Liver (tissue), 8 donors: ENCODE measurements at regions not wholly inside any gene's neighbourhood (a gene's known extent, or its start where the extent isn't known, plus 50 kb on each side); places are given as distances from the start of the nearest gene placed in this dataset.
"Not testable (repeated sequence)": the region's sequence is repeated elsewhere in the genome, so short reads cannot be mapped to it uniquely, and the experiment has no call there.

Source experiments
- DNase-seq: peaks from one replicate; pipeline ENCODE4 v3.0.0-alpha.2; 2017; ENCODE audit warnings: low spot score
- H3K27ac ChIP-seq, 2 donors: one replicate each; pipeline ENCODE4 v1.7.0; 2013; ENCODE audit warnings: inconsistent platforms in 2 of 2, low read length in 2 of 2, control low read depth in 1 of 2, low read depth in 1 of 2, mild to moderate bottlenecking in 1 of 2
- H3K27me3 ChIP-seq, 4 donors: one replicate each; pipeline versions ENCODE4 v1.6.1 to v1.7.0; 2013; ENCODE audit warnings: low read length in 3 of 4, inconsistent platforms in 1 of 4, mild to moderate bottlenecking in 1 of 4, moderate library complexity in 1 of 4; ENCODE audit not compliant: control insufficient read depth in 4 of 4, insufficient read depth in 4 of 4
- H3K36me3 ChIP-seq, 4 donors: one replicate each; pipeline versions ENCODE4 v1.6.1 to v1.7.0; 2013; ENCODE audit warnings: low read length in 3 of 4, mild to moderate bottlenecking in 3 of 4, low read depth in 1 of 4, moderate library complexity in 1 of 4; ENCODE audit not compliant: control insufficient read depth in 4 of 4, insufficient read depth in 3 of 4
- H3K4me1 ChIP-seq, 4 donors: one replicate each; pipeline versions ENCODE4 v1.6.1 to v1.7.0; 2013; ENCODE audit warnings: low read length in 3 of 4, mild to moderate bottlenecking in 3 of 4, moderate library complexity in 1 of 4; ENCODE audit not compliant: control insufficient read depth in 4 of 4, insufficient read depth in 4 of 4
- H3K4me3 ChIP-seq, 3 donors: one replicate each; pipeline versions ENCODE4 v1.6.1 to v1.7.0; 2013; ENCODE audit warnings: low read length in 3 of 3, control low read depth in 1 of 3, low read depth in 1 of 3, mild to moderate bottlenecking in 1 of 3
- H3K9ac ChIP-seq, 2 donors: one replicate each; pipeline ENCODE4 v1.7.0; 2013; ENCODE audit warnings: low read length in 2 of 2, mild to moderate bottlenecking in 2 of 2, moderate library complexity in 2 of 2, control low read depth in 1 of 2, low read depth in 1 of 2
- H3K9me3 ChIP-seq, 4 donors: one replicate each; pipeline versions ENCODE4 v1.6.1 to v1.7.0; 2013; ENCODE audit warnings: low read length in 3 of 4; ENCODE audit not compliant: control insufficient read depth in 4 of 4
- ATF3 ChIP-seq: IDR thresholded peaks from 2 replicates; pipeline ENCODE4 v1.6.1; 2016; ENCODE audit warnings: antibody characterized with exemption
- CTCF ChIP-seq: fragments of 150-350 bp; IDR thresholded peaks from 2 replicates; pipeline ENCODE4 v1.5.1; 2017; ENCODE audit warnings: improper control_type of control experiment, low read depth, low read length; ENCODE audit not compliant: missing input control
- EGR1 ChIP-seq, 2 donors: IDR thresholded peaks; 2 replicates each; pipeline ENCODE4 v1.6.1; 2016 to 2018; ENCODE audit warnings: antibody characterized with exemption in 2 of 2, low read depth in 2 of 2
- FOXA1 ChIP-seq: IDR thresholded peaks from 2 replicates; pipeline ENCODE4 v1.6.1; 2016; ENCODE audit warnings: antibody characterized with exemption
- FOXA2 ChIP-seq: IDR thresholded peaks from 2 replicates; pipeline ENCODE4 v1.6.1; 2016; ENCODE audit warnings: antibody characterized with exemption
- GABPA ChIP-seq, 2 donors: IDR thresholded peaks in 1 of 2; conservative IDR thresholded peaks in 1 of 2; 2 replicates each; pipeline ENCODE4 v1.6.1; 2016; ENCODE audit warnings: antibody characterized with exemption in 2 of 2, mild to moderate bottlenecking in 1 of 2, moderate library complexity in 1 of 2
- HNF4A ChIP-seq, 2 donors: conservative IDR thresholded peaks; 2 replicates each; pipeline ENCODE4 v1.6.1; 2016; ENCODE audit warnings: antibody characterized with exemption in 2 of 2, mild to moderate bottlenecking in 2 of 2
- HNF4G ChIP-seq: IDR thresholded peaks from 2 replicates; pipeline ENCODE4 v1.6.1; 2016; ENCODE audit warnings: antibody characterized with exemption
- JUND ChIP-seq, 2 donors: IDR thresholded peaks; 2 replicates each; pipeline ENCODE4 v1.6.1; 2016; ENCODE audit warnings: antibody characterized with exemption in 2 of 2
- MAX ChIP-seq: IDR thresholded peaks from 2 replicates; pipeline ENCODE4 v1.6.1; 2016; ENCODE audit warnings: antibody characterized with exemption
- NR2F2 ChIP-seq: IDR thresholded peaks from 2 replicates; pipeline ENCODE4 v1.6.1; 2016; ENCODE audit warnings: antibody characterized with exemption
- RAD21 ChIP-seq, 2 donors: IDR thresholded peaks; 2 replicates each; pipeline ENCODE4 v1.6.1; 2016; ENCODE audit warnings: antibody characterized with exemption in 2 of 2, mild to moderate bottlenecking in 2 of 2
- REST ChIP-seq: IDR thresholded peaks from 2 replicates; pipeline ENCODE4 v1.6.1; 2016; ENCODE audit warnings: antibody characterized with exemption, mild to moderate bottlenecking
- RXRA ChIP-seq, 2 donors: IDR thresholded peaks; 2 replicates each; pipeline ENCODE4 v1.6.1; 2017 to 2018; ENCODE audit warnings: antibody characterized with exemption in 2 of 2, mild to moderate bottlenecking in 1 of 2
- SP1 ChIP-seq: IDR thresholded peaks from 2 replicates; pipeline ENCODE4 v1.6.1; 2018; ENCODE audit warnings: antibody characterized with exemption, mild to moderate bottlenecking
- TAF1 ChIP-seq: conservative IDR thresholded peaks from 2 replicates; pipeline ENCODE4 v1.6.1; 2016; ENCODE audit warnings: antibody characterized with exemption, mild to moderate bottlenecking
- YY1 ChIP-seq: IDR thresholded peaks from 2 replicates; pipeline ENCODE4 v1.6.1; 2016; ENCODE audit warnings: antibody characterized with exemption, mild to moderate bottlenecking
- WGBS: extraction: QIAGEN DNeasy Blood & Tissue Kit; methylation state at CpG from one replicate; pipeline ENCODE4 v1.1.7; 2013; 5-methylcytosine and 5-hydroxymethylcytosine counted together
- donor health status: healthy.
- donor health status: healthy.
- donor health status: healthy.
- donor health status: healthy.
- donor health status: healthy.

GRCh38 chr3:193060748-193061546, 143.3 kb upstream of the MB21D2 start:
- TF ChIP-seq SP1 (no peak), HNF4A (conservative IDR thresholded peaks at IDR 0.05) (no peak)
- no peak overlapping the region for H3K4me3 ChIP-seq
- DNase-seq: no peak
- H3K9ac ChIP-seq: no peak overlapping the region
- peaks cover 0 to 6% (median 0%) of the 10 kb centered on the region in 4 donors for H3K27me3 ChIP-seq
- no peaks in the 10 kb centered on the region for H3K36me3 ChIP-seq
- H3K4me1 ChIP-seq: no peaks in the 10 kb centered on the region
- no peaks in the 10 kb centered on the region for H3K9me3 ChIP-seq
- 71% methylated on average over 9 of the region's 9 CpGs for WGBS
- H3K27ac ChIP-seq: no peak overlapping the region

- 54% methylated on average over 2 of the region's 2 CpGs for WGBS
- H3K4me1 ChIP-seq: no peaks in the 10 kb centered on the region
- H3K36me3 ChIP-seq: no peaks in the 10 kb centered on the region
- no peak for DNase-seq
- no peak overlapping the region for H3K27ac ChIP-seq
- TF ChIP-seq HNF4G (no peak), FOXA2 (no peak)
- no peaks in the 10 kb centered on the region for H3K9me3 ChIP-seq
- H3K27me3 ChIP-seq: no peaks in the 10 kb centered on the region
- no peak overlapping the region for H3K9ac ChIP-seq
- H3K4me3 ChIP-seq: no peak overlapping the region
Measured at GRCh38 chr3:193068365-193068764, 150.7 kb upstream of the MB21D2 start.

- 79% methylated on average over 3 of the region's 3 CpGs for WGBS
- not testable (repeated sequence) for H3K36me3 ChIP-seq, H3K27me3 ChIP-seq, H3K4me3 ChIP-seq, H3K9me3 ChIP-seq, H3K27ac ChIP-seq, H3K9ac ChIP-seq, H3K4me1 ChIP-seq, DNase-seq
Measured at GRCh38 chr3:193069732-193070131, 152.1 kb upstream of the MB21D2 start.

GRCh38 chr3:193078996-193079753, 161.5 kb upstream of the MB21D2 start:
- Histone ChIP-seq H3K4me3 (no peak overlapping the region), H3K4me1 (no peaks in the 10 kb centered on the region), H3K9ac (no peak overlapping the region), H3K27ac (no peak overlapping the region), H3K36me3 (no peaks in the 10 kb centered on the region), H3K9me3 (peaks cover 0 to 9% (median 0%) of the 10 kb centered on the region in 4 donors), H3K27me3 (no peaks in the 10 kb centered on the region)
- DNase-seq: no peak
- WGBS: 45% methylated on average over 4 of the region's 4 CpGs
- TF ChIP-seq FOXA1 (no peak), HNF4G (no peak), NR2F2 (no peak), ATF3 (no peak), GABPA (IDR thresholded peaks at IDR 0.05 in 1 of 2, conservative IDR thresholded peaks at IDR 0.05 in 1 of 2) (no peak), MAX (no peak), RXRA (IDR thresholded peaks at IDR 0.05) (no peak), REST (no peak), TAF1 (no peak), CTCF (no peak), EGR1 (IDR thresholded peaks at IDR 0.05; ENCODE audit: low read depth in 2 of 2) (no peak), JUND (IDR thresholded peaks at IDR 0.05) (no peak), RAD21 (IDR thresholded peaks at IDR 0.05) (no peak), YY1 (no peak), FOXA2 (no peak)
